OCI-M2 (cell line): ENCODE measurements at regions not wholly inside any gene's neighbourhood (a gene's known extent, or its start where the extent isn't known, plus 50 kb on each side); places are given as distances from the start of the nearest gene placed in this dataset.
"Not testable (repeated sequence)": the region's sequence is repeated elsewhere in the genome, so short reads cannot be mapped to it uniquely, and the experiment has no call there.

Experiments used
- DNase-seq: peaks from one replicate; lab custom pipeline; 2025; ENCODE audit not compliant: unreplicated experiment; lab: John Stamatoyannopoulos, UW

GRCh38 chr21:20443558-20444155 is 554.6 kb upstream of the NCAM2 start:
- no peak for DNase-seq

GRCh38 chr21:20445971-20446370 is 552.2 kb upstream of the NCAM2 start:
- no peak for DNase-seq

GRCh38 chr21:20451046-20451445 is 547.2 kb upstream of the NCAM2 start:
- no peak for DNase-seq

GRCh38 chr21:20452935-20453334 is 545.3 kb upstream of the NCAM2 start:
- DNase-seq, result no peak

- DNase-seq, result no peak
Measured at GRCh38 chr21:20459838-20460237, 538.4 kb upstream of the NCAM2 start.

- no peak for DNase-seq
Measured at GRCh38 chr21:20463362-20463761, 534.8 kb upstream of the NCAM2 start.

- DNase-seq, result no peak
Measured at GRCh38 chr21:20469361-20469760, 528.8 kb upstream of the NCAM2 start.

- no peak for DNase-seq
Measured at GRCh38 chr21:20486303-20486702, 511.9 kb upstream of the NCAM2 start.

- not testable (repeated sequence) for DNase-seq
Measured at GRCh38 chr21:20502915-20503314, 495.3 kb upstream of the NCAM2 start.

GRCh38 chr21:20507783-20508182 is 490.4 kb upstream of the NCAM2 start:
- no peak for DNase-seq

- no peak for DNase-seq
Measured at GRCh38 chr21:20511216-20511880, 486.9 kb upstream of the NCAM2 start.

GRCh38 chr21:20515446-20515845 is 482.8 kb upstream of the NCAM2 start:
- DNase-seq, result no peak

- no peak for DNase-seq
Measured at GRCh38 chr21:20519076-20519475, 479.1 kb upstream of the NCAM2 start.

GRCh38 chr21:20522611-20523010 is 475.6 kb upstream of the NCAM2 start:
- DNase-seq, result no peak

GRCh38 chr21:20523191-20523590 is 475.0 kb upstream of the NCAM2 start:
- DNase-seq, result no peak

- no peak for DNase-seq
Measured at GRCh38 chr21:20527731-20528460, 470.3 kb upstream of the NCAM2 start.

- no peak for DNase-seq
Measured at GRCh38 chr21:20537130-20537529, 461.1 kb upstream of the NCAM2 start.

GRCh38 chr21:20538039-20538658 is 460.1 kb upstream of the NCAM2 start:
- no peak for DNase-seq

GRCh38 chr21:20545454-20545853 is 452.8 kb upstream of the NCAM2 start:
- no peak for DNase-seq

- DNase-seq, result no peak
Measured at GRCh38 chr21:20551939-20552338, 446.3 kb upstream of the NCAM2 start.

GRCh38 chr21:20554785-20555184 is 443.4 kb upstream of the NCAM2 start:
- no peak for DNase-seq

GRCh38 chr21:20570824-20571232 is 427.4 kb upstream of the NCAM2 start:
- no peak for DNase-seq
